Adrenal gland (tissue), 9 donors: ENCODE measurements at regions not wholly inside any gene's neighbourhood (a gene's known extent, or its start where the extent isn't known, plus 50 kb on each side); places are given as distances from the start of the nearest gene placed in this dataset.

Experiments
- DNase-seq, 7 donors: peaks; one replicate each; pipeline ENCODE4 v3.0.0-alpha.2; 2019 to 2020
- H3K27ac ChIP-seq, 5 donors: fragments of 200-600 bp; sonication (generic) in 4 of 5; 1 replicate in 3 of 5; 2 replicates in 2 of 5; pipeline versions ENCODE4 v1.5.1 to v1.8.0; 2016 to 2020; ENCODE audit warnings: mild to moderate bottlenecking in 1 of 5
- H3K27me3 ChIP-seq: fragments of 200-600 bp; 2 replicates; pipeline ENCODE4 v1.8.0; 2021
- H3K36me3 ChIP-seq, 2 donors: fragments of 200-600 bp; replicated peaks in 1 of 2; 1 replicate in 1 of 2; 2 replicates in 1 of 2; pipeline versions ENCODE4 v1.5.1 to v1.8.0; 2018 to 2022
- H3K4me1 ChIP-seq, 2 donors: fragments of 200-600 bp; replicated peaks in 1 of 2; 1 replicate in 1 of 2; 2 replicates in 1 of 2; pipeline versions ENCODE4 v1.5.1 to v1.8.0; 2018 to 2021
- H3K4me3 ChIP-seq, 4 donors: fragments of 200-600 bp; sonication (generic) in 3 of 4; one replicate each; pipeline ENCODE4 v1.5.1; 2016 to 2018
- H3K9me3 ChIP-seq, 3 donors: fragments of 200-600 bp; sonication (generic) in 1 of 3; replicated peaks in 1 of 3; 1 replicate in 2 of 3; 2 replicates in 1 of 3; pipeline versions ENCODE4 v1.5.1 to v1.8.0; 2016 to 2021
- CTCF ChIP-seq, 6 experiments: fragments of 450-650 bp in 4 of 6; fragments of 200-600 bp in 2 of 6; sonication (generic) in 1 of 6; IDR thresholded peaks; 1 replicate in 5 of 6; 2 replicates in 1 of 6; pipeline versions ENCODE4 v1.5.1 to v1.8.0; 2016 to 2021; ENCODE audit warnings: antibody characterized with exemption in 6 of 6, mild to moderate bottlenecking in 2 of 6, moderate library complexity in 1 of 6
- POLR2A ChIP-seq, 2 donors: fragments of 450-650 bp; IDR thresholded peaks; one replicate each; pipeline ENCODE4 v1.6.1; 2017; ENCODE audit warnings: antibody characterized with exemption in 2 of 2, mild to moderate bottlenecking in 2 of 2, moderate library complexity in 1 of 2
- WGBS, 4 donors: extraction: QIAGEN DNeasy Blood & Tissue Kit in 2 of 4; methylation state at CpG; one replicate each; pipeline versions ENCODE4 v1.1.5 to v1.1.7; 2013 to 2017; 5-methylcytosine and 5-hydroxymethylcytosine counted together
- intact Hi-C, 2 donors: fragments of 100-400 bp; cut with DNase I; formaldehyde crosslinking; loops; one replicate each; pipeline versions ENCODE4 v1.14.1 to v1.15.0; 2022 to 2023
- donor health status: healthy with polysubstance abuse.
- donor health status: Bipolar disorder and iron deficiency.
- donor health status: DM: yes; HTN: yes; CAD: no.
- donor health status: DM: no; HTN: no; CAD: no.
- donor health status: DM: no; HTN: no; CAD: no.

GRCh38 chr2:37864217-37864616 is 60.9 kb upstream of the RMDN2 start:
- Histone ChIP-seq H3K36me3 (no peaks in the 10 kb centered on the region), H3K27me3 (no peaks in the 10 kb centered on the region), H3K4me1 (no peaks in the 10 kb centered on the region), H3K4me3 (no peak overlapping the region), H3K9me3 (no peaks in the 10 kb centered on the region), H3K27ac (no peak overlapping the region)
- DNase-seq, result no peak
- intact Hi-C loops, result no loop called here
- TF ChIP-seq CTCF (IDR thresholded peaks at IDR 0.05) (no peak), POLR2A (IDR thresholded peaks at IDR 0.05) (no peak)
- WGBS, 4 donors, result 73 to 81% (median 76%) methylated on average over 2 of the region's 2 CpGs

- Histone ChIP-seq H3K9me3 (no peaks in the 10 kb centered on the region), H3K36me3 (no peaks in the 10 kb centered on the region), H3K4me1 (no peaks in the 10 kb centered on the region), H3K4me3 (no peak overlapping the region), H3K27ac (no peak overlapping the region), H3K27me3 (no peaks in the 10 kb centered on the region)
- DNase-seq, result no peak
- TF ChIP-seq CTCF (IDR thresholded peaks at IDR 0.05) (no peak), POLR2A (IDR thresholded peaks at IDR 0.05) (no peak)
- 60 to 83% (median 74%) methylated on average over 1 to 5 of the region's 5 CpGs for WGBS, 4 donors
- intact Hi-C loops, result no loop called here
Observed at GRCh38 chr2:37865640-37866039, 59.4 kb upstream of the RMDN2 start.

GRCh38 chr2:37866171-37866934 is 58.7 kb upstream of the RMDN2 start:
- no peak overlapping the region for H3K4me3 ChIP-seq
- WGBS, 4 donors, result 46 to 72% (median 59%) methylated on average over 5 of the region's 5 CpGs
- H3K27ac ChIP-seq, result no peak overlapping the region
- TF ChIP-seq POLR2A (IDR thresholded peaks at IDR 0.05) (no peak), CTCF (IDR thresholded peaks at IDR 0.05) (no peak)
- no peaks in the 10 kb centered on the region for H3K9me3 ChIP-seq
- peak in 3 of 7 donors; percentile 32 to 65 (median 34) for DNase-seq
- intact Hi-C loops, result no loop called here
- H3K27me3 ChIP-seq, result no peaks in the 10 kb centered on the region
- H3K36me3 ChIP-seq, result no peaks in the 10 kb centered on the region
- H3K4me1 ChIP-seq, result no peaks in the 10 kb centered on the region

- H3K27ac ChIP-seq, result no peak overlapping the region
- 79 to 84% (median 81%) methylated on average over 2 of the region's 2 CpGs for WGBS, 4 donors
- no peaks in the 10 kb centered on the region for H3K27me3 ChIP-seq
- no peak overlapping the region for H3K4me3 ChIP-seq
- TF ChIP-seq POLR2A (IDR thresholded peaks at IDR 0.05), result no peak
- TF ChIP-seq CTCF (IDR thresholded peaks at IDR 0.05), result no peak
- H3K9me3 ChIP-seq, result no peaks in the 10 kb centered on the region
- H3K4me1 ChIP-seq, result peaks cover 0 to 8% of the 10 kb centered on the region in 2 donors
- no peak for DNase-seq
- intact Hi-C loops, result no loop called here
- H3K36me3 ChIP-seq, result no peaks in the 10 kb centered on the region
Observed at GRCh38 chr2:37867166-37867565, 57.9 kb upstream of the RMDN2 start.
